ENCODE measurements at regions not wholly inside any gene's neighbourhood (a gene's known extent, or its start where the extent isn't known, plus 50 kb on each side); places are given as distances from the start of the nearest gene placed in this dataset.
A peak's percentile ranks its signal among the peaks of the same experiment; 100 is the strongest.

- no peak for DNase-seq
Measured at GRCh38 chr5:92923885-92924284, 657.1 kb downstream of the NR2F1-AS1 start.

GRCh38 chr5:92922231-92922967 is 658.6 kb downstream of the NR2F1-AS1 start:
- DNase-seq = no peak

GRCh38 chr5:92917044-92917443 is 664.0 kb downstream of the NR2F1-AS1 start:
- DNase-seq = no peak

- no peak for DNase-seq
Measured at GRCh38 chr5:92916036-92916435, 665.0 kb downstream of the NR2F1-AS1 start.

GRCh38 chr5:92912283-92912682 is 668.7 kb downstream of the NR2F1-AS1 start:
- no peak for DNase-seq

- DNase-seq = no peak
Measured at GRCh38 chr5:92911851-92912250, 669.2 kb downstream of the NR2F1-AS1 start.

GRCh38 chr5:92911293-92911692 is 669.7 kb downstream of the NR2F1-AS1 start:
- no peak for DNase-seq

GRCh38 chr5:92909602-92909962 is 671.4 kb downstream of the NR2F1-AS1 start:
- peak; percentile 72 for DNase-seq

GRCh38 chr5:92908952-92909601 is 671.9 kb downstream of the NR2F1-AS1 start:
- DNase-seq = peak; percentile 62

- DNase-seq = peak; percentile 42
Measured at GRCh38 chr5:92907938-92908606, 672.9 kb downstream of the NR2F1-AS1 start.

- DNase-seq = no peak
Measured at GRCh38 chr5:92906798-92907376, 674.1 kb downstream of the NR2F1-AS1 start.

GRCh38 chr5:92904021-92904420 is 677.0 kb downstream of the NR2F1-AS1 start:
- DNase-seq = no peak

GRCh38 chr5:92899611-92900010 is 681.4 kb downstream of the NR2F1-AS1 start:
- DNase-seq = no peak

GRCh38 chr5:92896722-92897121 is 684.3 kb downstream of the NR2F1-AS1 start:
- DNase-seq = no peak

GRCh38 chr5:92890841-92891244 is 690.2 kb downstream of the NR2F1-AS1 start:
- no peak for DNase-seq

GRCh38 chr5:92889140-92889539 is 691.9 kb downstream of the NR2F1-AS1 start:
- no peak for DNase-seq

GRCh38 chr5:92887254-92887653 is 693.8 kb downstream of the NR2F1-AS1 start:
- DNase-seq = no peak

GRCh38 chr5:92886751-92887150 is 694.3 kb downstream of the NR2F1-AS1 start:
- no peak for DNase-seq

- no peak for DNase-seq
Measured at GRCh38 chr5:92885950-92886349, 695.1 kb downstream of the NR2F1-AS1 start.

- DNase-seq = no peak
Measured at GRCh38 chr5:92884469-92884868, 696.5 kb downstream of the NR2F1-AS1 start.

GRCh38 chr5:92879806-92880543 is 701.0 kb downstream of the NR2F1-AS1 start:
- no peak for DNase-seq

- DNase-seq = no peak
Measured at GRCh38 chr5:92874790-92875189, 706.2 kb downstream of the NR2F1-AS1 start.
